ENCODE measurements at regions not wholly inside any gene's neighbourhood (a gene's known extent, or its start where the extent isn't known, plus 50 kb on each side); places are given as distances from the start of the nearest gene placed in this dataset.
"Not testable (repeated sequence)": the region's sequence is repeated elsewhere in the genome, so short reads cannot be mapped to it uniquely, and the experiment has no call there.

DNA sequence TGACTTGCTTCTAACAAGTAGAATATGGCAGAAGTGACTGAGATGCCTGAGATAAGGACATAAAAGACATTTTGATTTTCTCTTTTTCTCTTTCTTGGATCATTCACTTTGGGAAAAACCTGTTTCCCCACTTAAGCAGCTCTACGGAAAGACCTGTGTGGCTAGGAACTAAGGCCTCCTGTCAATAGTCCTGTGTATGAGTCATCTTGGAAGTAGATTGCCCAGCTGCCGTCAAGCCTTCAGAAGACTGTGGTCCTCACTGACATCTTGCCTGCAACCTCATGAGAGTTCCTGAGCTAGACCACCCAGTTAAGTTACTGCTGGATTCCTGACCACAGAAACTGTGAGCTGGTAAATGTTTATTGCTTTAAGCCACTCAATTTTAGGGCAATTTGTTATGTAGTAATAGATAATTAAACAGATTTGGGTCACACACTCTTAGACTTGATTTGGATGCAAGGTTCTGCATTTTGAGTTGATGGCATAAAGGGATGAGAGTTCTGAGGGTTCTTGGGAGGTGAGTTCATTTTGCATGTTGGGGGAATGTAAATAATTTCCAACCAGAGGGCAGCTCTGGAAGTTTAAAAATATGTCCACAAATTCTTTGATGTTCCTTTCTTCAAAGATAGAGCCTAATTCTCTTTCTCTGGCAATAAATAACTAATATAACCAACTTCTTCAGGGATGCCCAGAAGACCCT, 229.2 kb downstream of the SQOR start:
- H3K4me1 Mint-ChIP-seq = no peaks in the 10 kb centered on the region
- CTCF ChIA-PET = no interaction called here
- H3K9me3 Mint-ChIP-seq (ENCODE audit: low read depth) = no peaks in the 10 kb centered on the region
- no peak overlapping the region for H3K4me3 Mint-ChIP-seq
- no peaks in the 10 kb centered on the region for H3K27me3 Mint-ChIP-seq
- ATAC-seq (no peak), DNase-seq (no peak)
- H3K36me3 Mint-ChIP-seq = no peaks in the 10 kb centered on the region
- H3K27ac Mint-ChIP-seq = no peak overlapping the region

DNA sequence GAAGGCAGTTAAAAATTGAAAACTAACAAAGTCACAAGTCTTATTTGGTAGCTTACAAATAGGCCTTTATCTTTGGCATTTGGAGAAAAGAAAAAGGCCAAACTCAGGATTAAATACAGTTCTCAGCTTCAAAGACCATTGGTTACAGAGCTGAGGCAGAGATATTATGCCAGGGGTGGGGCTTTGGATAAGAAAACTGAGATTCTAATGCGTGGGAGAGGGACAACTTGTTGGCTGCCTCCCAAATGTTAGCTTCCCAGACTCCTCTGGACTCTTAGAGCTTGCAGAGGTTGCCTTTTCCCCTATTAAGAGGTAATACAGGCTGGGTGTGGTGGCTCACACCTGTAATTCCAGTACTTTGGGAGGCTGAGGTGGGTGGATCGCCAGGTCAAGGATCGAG, 231.8 kb downstream of the SQOR start:
- no peaks in the 10 kb centered on the region for H3K4me1 Mint-ChIP-seq
- CTCF ChIA-PET = no interaction called here
- H3K27ac Mint-ChIP-seq = no peak overlapping the region
- no peak for DNase-seq
- no peak for ATAC-seq
- no peaks in the 10 kb centered on the region for H3K27me3 Mint-ChIP-seq
- no peaks in the 10 kb centered on the region for H3K36me3 Mint-ChIP-seq
- H3K9me3 Mint-ChIP-seq (ENCODE audit: low read depth) = peaks cover 5% of the 10 kb centered on the region
- H3K4me3 Mint-ChIP-seq = no peak overlapping the region

DNA sequence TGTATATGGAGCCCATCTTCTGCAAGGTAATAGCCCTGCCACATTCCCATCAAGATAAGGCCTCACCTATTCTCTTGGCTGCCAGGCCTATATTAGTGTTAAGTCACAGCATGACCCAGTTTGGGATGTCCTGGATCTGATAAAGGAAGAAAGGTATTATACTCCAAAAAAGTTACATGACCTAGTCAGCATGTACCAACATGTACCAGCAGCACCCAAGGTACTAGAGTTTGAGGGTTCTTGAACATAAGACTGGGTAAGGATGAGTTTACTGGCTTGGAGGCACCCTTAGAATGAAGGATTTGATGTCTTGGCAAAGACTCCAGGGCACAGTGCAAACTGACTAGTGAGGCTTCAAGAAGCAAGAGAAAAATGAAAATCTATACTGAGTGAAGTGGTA, 232.5 kb downstream of the SQOR start:
- CTCF ChIA-PET = no interaction called here
- peaks cover 9% of the 10 kb centered on the region for H3K9me3 Mint-ChIP-seq (ENCODE audit: low read depth)
- no peaks in the 10 kb centered on the region for H3K27me3 Mint-ChIP-seq
- no peaks in the 10 kb centered on the region for H3K36me3 Mint-ChIP-seq
- no peaks in the 10 kb centered on the region for H3K4me1 Mint-ChIP-seq
- H3K27ac Mint-ChIP-seq = no peak overlapping the region
- no peak overlapping the region for H3K4me3 Mint-ChIP-seq
- DNase-seq = no peak
- no peak for ATAC-seq

DNA sequence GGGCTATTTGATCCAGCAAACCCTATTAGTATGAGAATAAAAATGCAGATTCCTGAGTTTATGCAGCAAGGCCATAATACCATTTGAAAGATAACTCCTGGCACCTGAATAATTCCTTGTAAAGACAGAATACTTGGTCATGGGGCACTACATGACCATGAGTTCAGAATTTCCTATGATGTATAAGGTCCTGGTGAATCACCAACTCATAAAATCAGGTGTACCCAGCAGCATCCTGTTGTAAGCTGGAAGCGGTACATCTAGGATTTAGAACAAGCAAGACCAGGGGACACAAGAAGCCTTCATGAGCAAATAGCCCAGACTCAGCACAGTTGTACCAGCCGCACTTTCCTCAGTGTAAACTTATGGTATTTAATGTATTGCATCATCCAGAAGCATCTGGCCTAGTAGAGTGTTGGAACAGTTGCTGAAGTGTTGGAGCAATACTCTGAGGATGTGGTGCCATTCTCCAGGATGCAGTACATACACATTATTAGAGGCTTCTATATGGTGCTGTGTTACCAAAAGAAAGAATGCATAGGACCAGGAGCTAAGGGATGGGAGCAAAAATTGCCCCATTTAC, 233.4 kb downstream of the SQOR start:
- Mint-ChIP-seq H3K27me3 (no peaks in the 10 kb centered on the region), H3K27ac (no peak overlapping the region), H3K36me3 (no peaks in the 10 kb centered on the region), H3K4me1 (no peaks in the 10 kb centered on the region), H3K4me3 (no peak overlapping the region), H3K9me3 (ENCODE audit: low read depth) (peaks cover 9% of the 10 kb centered on the region)
- ATAC-seq (no peak), DNase-seq (no peak)
- CTCF ChIA-PET = no interaction called here

DNA sequence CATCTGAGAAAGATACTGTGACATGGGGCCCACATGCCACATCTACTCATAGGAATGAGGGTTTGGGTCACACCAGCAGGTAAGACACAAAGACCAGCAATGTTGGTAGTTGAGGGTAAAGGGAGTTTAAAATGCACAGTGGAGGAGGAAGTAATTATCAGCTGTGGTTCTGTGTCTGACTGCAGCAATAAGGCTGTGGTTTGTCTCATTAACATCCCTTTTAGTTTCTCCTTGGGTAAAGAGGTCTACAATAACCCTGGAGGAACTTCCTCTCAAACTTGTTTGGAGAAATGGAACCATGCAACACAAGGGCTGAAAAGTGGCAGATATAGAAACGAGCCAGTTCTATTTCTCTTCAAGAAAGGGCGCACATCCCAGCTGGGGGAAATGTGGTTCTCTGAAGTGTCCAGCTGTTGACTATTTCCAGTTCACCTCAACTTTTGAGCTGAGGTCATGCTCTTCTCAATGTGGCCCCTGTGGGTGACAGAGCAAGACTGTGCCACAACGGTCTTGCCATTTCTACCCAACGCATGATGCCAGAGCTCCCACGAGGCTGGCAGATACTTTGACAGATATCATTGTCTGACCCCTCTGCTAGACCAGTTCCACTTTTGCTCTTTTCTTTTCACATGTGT, 234.3 kb downstream of the SQOR start:
- Mint-ChIP-seq H3K4me3 (no peak overlapping the region), H3K9me3 (ENCODE audit: low read depth) (peaks cover 9% of the 10 kb centered on the region), H3K27me3 (no peaks in the 10 kb centered on the region), H3K4me1 (no peaks in the 10 kb centered on the region), H3K36me3 (no peaks in the 10 kb centered on the region), H3K27ac (no peak overlapping the region)
- no peak for ATAC-seq
- DNase-seq = no peak
- CTCF ChIA-PET = no interaction called here

DNA sequence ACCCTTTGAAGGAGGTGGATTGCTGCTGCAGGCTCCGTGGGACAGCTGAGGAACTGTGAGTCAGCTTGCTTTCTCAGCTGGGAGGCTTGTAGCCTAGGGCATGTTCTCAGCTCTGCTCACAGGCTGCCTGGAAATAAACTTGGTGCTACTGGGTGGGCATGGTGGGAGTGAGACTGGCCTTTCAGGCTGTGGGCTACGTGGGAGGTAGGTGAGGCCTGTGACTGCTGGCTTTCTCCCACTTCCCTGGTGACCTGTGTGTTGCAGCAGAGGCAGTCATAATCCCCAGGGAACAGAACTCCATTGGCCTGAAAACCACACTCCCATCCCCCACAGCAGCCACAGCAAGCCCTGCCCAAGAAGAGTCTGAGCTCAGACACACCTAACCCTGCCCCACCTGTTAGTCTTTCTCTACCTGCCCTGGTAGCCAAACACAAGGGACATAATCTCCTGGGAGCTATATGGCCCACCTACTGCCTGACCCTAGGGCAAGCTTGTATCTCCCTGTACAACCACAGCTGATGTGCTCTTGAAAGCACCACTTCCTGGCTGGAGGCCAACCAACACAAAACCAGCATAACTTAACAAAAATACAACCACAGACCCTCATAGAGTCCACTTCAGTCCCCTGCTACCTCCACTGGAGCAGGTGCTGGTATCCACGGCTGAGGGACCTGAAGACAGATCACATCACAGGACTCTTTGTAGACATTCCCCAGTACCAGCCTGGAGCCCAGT, 236.5 kb downstream of the SQOR start:
- ATAC-seq (no peak), DNase-seq (no peak)
- CTCF ChIA-PET = no interaction called here
- no peak overlapping the region for H3K4me3 Mint-ChIP-seq
- no peak overlapping the region for H3K27ac Mint-ChIP-seq
- H3K9me3 Mint-ChIP-seq (ENCODE audit: low read depth) = peaks cover 12% of the 10 kb centered on the region
- H3K36me3 Mint-ChIP-seq = no peaks in the 10 kb centered on the region
- no peaks in the 10 kb centered on the region for H3K4me1 Mint-ChIP-seq
- H3K27me3 Mint-ChIP-seq = no peaks in the 10 kb centered on the region

DNA sequence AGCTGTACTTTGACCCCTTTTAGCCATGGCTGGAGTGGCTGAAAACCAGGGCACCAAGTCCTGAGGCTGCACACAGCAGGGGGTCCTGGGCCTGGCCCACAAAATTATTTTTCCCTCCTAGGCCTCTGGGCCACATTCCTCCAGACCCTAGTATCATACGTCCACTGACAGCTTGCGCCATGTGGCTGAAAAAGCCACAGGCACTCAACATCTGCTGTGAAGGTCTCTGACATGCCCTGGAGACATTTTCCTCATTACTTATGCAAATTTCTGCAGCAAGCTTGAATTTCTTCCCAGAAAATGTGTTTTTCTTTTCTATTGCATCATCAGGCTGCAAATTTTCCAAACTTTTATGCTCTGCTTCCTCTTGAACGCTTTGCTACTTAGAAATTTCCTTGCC, 239.0 kb downstream of the SQOR start:
- CTCF ChIA-PET = no interaction called here
- Mint-ChIP-seq H3K27ac (no peak overlapping the region), H3K4me1 (no peaks in the 10 kb centered on the region)

DNA sequence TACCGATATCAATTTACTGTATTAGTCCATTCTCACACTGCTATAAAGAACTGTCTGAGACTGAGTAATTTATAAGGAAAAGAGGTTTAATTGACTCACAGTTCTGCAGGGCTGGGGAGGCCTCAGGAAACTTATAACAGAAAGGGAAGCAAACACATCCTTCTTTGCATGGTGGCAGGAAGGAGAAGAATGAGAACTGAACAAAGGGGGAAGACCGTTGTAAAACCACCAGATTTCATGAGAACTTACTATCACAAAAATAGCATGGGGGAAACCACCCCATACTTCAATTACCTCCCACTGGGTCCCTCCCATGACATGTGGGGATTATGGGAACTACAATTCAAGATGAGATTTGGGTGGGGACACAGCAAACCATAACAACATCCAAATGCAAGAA, 239.7 kb downstream of the SQOR start:
- ATAC-seq, H3K4me3 Mint-ChIP-seq, CTCF ChIA-PET, H3K36me3 Mint-ChIP-seq, H3K27ac Mint-ChIP-seq, DNase-seq, H3K27me3 Mint-ChIP-seq, H3K4me1 Mint-ChIP-seq: not testable (repeated sequence)
- H3K9me3 Mint-ChIP-seq (ENCODE audit: low read depth) = peaks cover 12% of the 10 kb centered on the region

More for the DNA sequence above, 239.0 kb downstream of the SQOR start:
- Mint-ChIP-seq H3K27me3 (peaks cover 3% of the 10 kb centered on the region), H3K4me3 (no peak overlapping the region), H3K9me3 (ENCODE audit: low read depth) (peaks cover 12% of the 10 kb centered on the region), H3K36me3 (no peaks in the 10 kb centered on the region)
- no peak for DNase-seq
- no peak for ATAC-seq

DNA sequence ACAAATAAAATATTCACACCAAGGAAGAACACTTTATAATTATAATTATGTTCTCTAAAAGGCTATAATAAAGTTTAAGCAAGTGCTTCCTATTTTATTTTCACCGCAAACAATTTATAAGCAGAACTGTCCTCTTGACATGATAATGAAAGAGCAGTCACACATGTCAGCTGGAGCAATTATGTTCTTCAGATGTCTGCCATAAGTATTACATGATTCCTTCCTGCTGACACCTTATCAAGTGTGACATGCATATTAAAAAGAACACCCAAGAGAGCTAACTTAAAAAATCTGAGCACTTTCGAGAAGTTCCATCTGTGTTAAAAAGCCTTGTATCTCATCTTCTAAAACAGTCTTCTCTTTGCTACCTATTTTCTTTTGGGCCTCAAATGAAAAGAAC, 249.5 kb downstream of the SQOR start:
- Mint-ChIP-seq H3K27ac (no peak overlapping the region), H3K4me3 (no peak overlapping the region), H3K27me3 (no peaks in the 10 kb centered on the region), H3K4me1 (no peaks in the 10 kb centered on the region), H3K36me3 (no peaks in the 10 kb centered on the region), H3K9me3 (ENCODE audit: low read depth) (peaks cover 2% of the 10 kb centered on the region)
- no peak for DNase-seq
- ATAC-seq = no peak
- CTCF ChIA-PET = no interaction called here

DNA sequence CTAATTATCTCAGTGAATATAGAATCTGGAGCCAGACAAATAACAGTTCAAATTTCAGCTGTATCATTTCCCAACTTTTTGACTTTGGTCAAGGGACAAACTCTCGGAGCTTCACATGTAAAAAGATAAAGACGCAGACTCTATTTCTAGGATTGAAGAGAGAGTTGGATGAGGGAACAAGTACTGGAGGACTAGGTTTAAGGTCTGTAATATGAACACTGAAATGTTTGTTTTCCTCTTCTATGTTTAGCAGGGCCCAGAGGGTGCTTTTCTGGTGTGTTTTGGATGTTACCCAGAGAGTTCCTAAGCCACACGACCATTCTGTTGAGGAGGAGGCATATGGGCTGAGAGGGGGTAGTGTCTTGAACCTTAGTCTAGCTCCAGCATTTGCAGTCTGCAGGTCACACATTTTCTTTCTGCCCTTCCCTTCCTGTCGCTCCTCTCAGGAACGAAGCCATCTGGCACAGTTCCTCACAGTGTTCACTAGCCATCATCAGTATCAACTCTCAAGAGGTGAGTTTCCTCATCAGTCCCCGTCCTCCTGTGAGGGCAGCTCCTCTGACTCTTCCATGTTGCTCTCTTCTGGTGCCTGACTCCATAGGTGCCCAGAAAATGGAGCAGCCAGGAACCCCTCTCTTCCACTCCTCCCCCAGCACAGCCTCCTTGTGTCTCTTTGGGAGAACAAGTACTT, 250.1 kb downstream of the SQOR start:
- DNase-seq = no peak
- no peak overlapping the region for H3K27ac Mint-ChIP-seq
- H3K36me3 Mint-ChIP-seq = no peaks in the 10 kb centered on the region
- no peaks in the 10 kb centered on the region for H3K27me3 Mint-ChIP-seq
- CTCF ChIA-PET = no interaction called here
- peaks cover 2% of the 10 kb centered on the region for H3K9me3 Mint-ChIP-seq (ENCODE audit: low read depth)
- ATAC-seq = no peak
- no peaks in the 10 kb centered on the region for H3K4me1 Mint-ChIP-seq
- no peak overlapping the region for H3K4me3 Mint-ChIP-seq

DNA sequence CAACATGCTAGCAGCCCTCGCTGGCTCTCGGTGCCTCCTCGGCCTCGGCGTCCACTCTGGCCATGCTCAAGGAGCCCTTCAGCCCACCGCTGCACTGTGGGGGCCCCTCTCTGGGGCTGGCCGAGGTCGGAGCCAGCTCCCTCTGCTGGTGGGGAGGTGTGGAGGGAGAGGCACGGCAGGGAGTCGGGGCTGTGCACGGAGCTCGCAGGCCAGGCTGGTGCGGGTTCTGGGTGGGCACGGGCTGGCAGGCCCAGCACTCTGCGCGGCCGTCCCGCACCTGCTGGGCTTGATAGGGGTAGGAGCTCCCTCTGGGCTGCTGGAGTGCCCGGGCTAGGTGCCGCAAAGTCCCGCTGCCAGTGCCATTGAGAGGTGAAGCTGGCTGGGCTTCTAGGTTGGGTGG, 251.0 kb downstream of the SQOR start:
- Mint-ChIP-seq H3K27ac (no peak overlapping the region), H3K9me3 (ENCODE audit: low read depth) (peaks cover 2% of the 10 kb centered on the region), H3K36me3 (no peaks in the 10 kb centered on the region), H3K27me3 (no peaks in the 10 kb centered on the region), H3K4me1 (no peaks in the 10 kb centered on the region), H3K4me3 (no peak overlapping the region)
- ATAC-seq = no peak
- no peak for DNase-seq
- CTCF ChIA-PET = no interaction called here

DNA sequence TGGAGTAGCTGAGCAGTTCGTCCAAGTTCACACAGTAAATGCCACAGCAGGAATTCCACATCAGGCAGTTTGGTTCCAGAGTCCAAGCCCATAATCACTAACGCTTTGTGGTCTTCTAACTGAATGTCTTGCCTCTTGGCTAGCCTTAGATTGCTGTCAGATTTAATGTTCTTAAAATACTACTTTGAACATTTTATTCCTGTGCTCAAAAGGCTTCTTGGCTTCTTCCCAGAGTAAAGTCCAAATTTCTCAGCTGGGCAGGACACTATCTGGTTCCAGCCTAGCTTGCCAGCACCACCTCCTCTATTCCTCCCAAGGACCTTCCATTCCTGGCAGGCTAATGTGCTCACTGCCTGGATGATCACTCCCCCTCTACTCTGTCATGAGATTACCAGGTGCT, 256.9 kb downstream of the SQOR start:
- Mint-ChIP-seq H3K4me3 (no peak overlapping the region), H3K4me1 (no peaks in the 10 kb centered on the region), H3K36me3 (no peaks in the 10 kb centered on the region), H3K9me3 (ENCODE audit: low read depth) (peaks cover 2% of the 10 kb centered on the region), H3K27me3 (no peaks in the 10 kb centered on the region), H3K27ac (no peak overlapping the region)
- DNase-seq (no peak), ATAC-seq (no peak)
- CTCF ChIA-PET = no interaction called here

DNA sequence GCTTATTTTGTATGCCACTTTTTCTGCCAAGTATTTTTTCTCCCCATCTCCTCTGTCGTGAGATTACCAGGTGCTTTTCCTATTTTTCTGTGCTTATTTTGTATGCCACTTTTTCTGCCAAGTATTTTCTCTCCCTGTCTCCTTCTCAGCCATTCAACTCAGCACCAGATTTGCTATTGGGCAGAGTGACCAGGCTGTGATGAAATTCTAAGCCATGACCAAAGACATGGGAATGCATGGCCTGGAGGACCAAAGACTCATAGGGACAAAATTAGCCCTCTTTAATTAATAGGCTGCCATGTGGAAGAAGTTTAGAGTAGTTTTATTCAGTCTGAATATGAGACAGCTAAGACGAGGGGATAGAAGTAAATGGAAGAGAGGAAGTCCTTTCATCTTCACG, 257.4 kb downstream of the SQOR start:
- ATAC-seq (no peak), DNase-seq (no peak)
- H3K4me1 Mint-ChIP-seq = no peaks in the 10 kb centered on the region
- no peaks in the 10 kb centered on the region for H3K27me3 Mint-ChIP-seq
- CTCF ChIA-PET = no interaction called here
- no peak overlapping the region for H3K27ac Mint-ChIP-seq
- H3K36me3 Mint-ChIP-seq = no peaks in the 10 kb centered on the region
- H3K9me3 Mint-ChIP-seq (ENCODE audit: low read depth) = no peaks in the 10 kb centered on the region
- no peak overlapping the region for H3K4me3 Mint-ChIP-seq

Measured in activated CD8-positive, alpha-beta memory T cell treated with anti-CD3 and anti-CD28 coated beads, Interleukin-2, amount 10 ng/mL, durations not matched to agents 7 days and 5 days (primary cell).